Stimulated activated CD4-positive, alpha-beta T cell treated with anti-CD3 and anti-CD28 coated beads, Interleukin-12 subunit alpha, Interleukin-12 subunit beta, amount 100 ng/mL, for 24 hours (primary cell): ENCODE measurements at regions not wholly inside any gene's neighbourhood (a gene's known extent, or its start where the extent isn't known, plus 50 kb on each side); places are given as distances from the start of the nearest gene placed in this dataset.
"Not testable (repeated sequence)": the region's sequence is repeated elsewhere in the genome, so short reads cannot be mapped to it uniquely, and the experiment has no call there.

Source experiments
- DNase-seq, 2 experiments: peaks; one replicate each; pipeline ENCODE4 v3.0.0-alpha.2; 2020; ENCODE audit warnings: low read depth in 2 of 2

- DNase-seq = not testable (repeated sequence)
Measured at GRCh38 chr10:11403646-11404045, 207.8 kb downstream of the USP6NL start.

- DNase-seq = peak in 1 of 2 experiments; percentile 22
Measured at GRCh38 chr10:11403116-11403515, 208.3 kb downstream of the USP6NL start.

DNA sequence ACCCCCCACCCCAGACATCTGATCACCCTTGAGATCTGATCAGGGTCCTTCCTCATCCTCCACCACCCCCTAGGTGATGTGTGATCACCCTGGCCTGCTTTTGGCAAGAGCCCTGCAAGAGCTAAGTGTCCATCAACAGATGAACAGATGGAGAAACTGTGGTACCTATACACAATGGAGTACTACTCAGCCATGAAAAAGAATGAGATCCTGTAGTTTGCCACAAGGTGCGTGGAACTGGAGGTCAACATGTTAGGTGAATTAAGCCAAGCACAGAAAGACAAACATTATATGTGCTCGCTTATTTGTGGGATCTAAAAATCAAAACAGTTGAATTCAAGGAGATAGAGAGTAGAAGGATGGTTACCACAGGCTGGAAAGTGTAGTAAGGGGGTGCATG, 209.1 kb downstream of the USP6NL start:
- no peak for DNase-seq

GRCh38 chr10:11401264-11402235, 209.9 kb downstream of the USP6NL start:
- DNase-seq = no peak

DNA sequence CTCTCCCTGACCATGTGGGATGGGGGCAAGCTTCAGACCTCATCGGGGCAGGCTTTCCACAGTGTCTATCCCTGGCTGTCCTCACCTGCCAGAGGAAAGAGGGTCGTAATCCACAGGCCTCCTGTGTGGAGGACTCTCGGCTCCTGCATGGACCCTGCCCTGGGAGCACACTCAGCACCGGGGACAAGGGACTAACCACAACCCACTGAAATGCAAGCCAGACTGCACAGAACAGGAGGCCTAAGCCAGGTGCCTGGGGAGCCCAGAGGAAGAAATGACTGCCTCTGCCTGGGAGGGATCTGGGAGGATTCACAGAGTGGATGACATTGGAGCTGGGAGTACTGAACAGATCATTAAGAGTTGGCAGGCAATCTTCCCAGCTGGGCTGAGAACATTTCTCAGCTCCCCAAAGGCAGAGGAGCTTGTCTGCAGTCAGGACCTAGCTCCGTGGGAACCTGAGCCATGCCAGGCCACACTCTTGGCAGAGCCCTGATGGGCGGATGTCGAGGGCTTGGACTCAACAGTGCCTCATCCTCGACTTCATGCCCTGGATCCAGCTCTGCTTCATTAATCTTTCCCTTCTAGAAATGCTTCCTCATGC, 213.4 kb downstream of the USP6NL start:
- no peak for DNase-seq

GRCh38 chr10:11397077-11397965, 214.1 kb downstream of the USP6NL start:
- DNase-seq = no peak

DNA sequence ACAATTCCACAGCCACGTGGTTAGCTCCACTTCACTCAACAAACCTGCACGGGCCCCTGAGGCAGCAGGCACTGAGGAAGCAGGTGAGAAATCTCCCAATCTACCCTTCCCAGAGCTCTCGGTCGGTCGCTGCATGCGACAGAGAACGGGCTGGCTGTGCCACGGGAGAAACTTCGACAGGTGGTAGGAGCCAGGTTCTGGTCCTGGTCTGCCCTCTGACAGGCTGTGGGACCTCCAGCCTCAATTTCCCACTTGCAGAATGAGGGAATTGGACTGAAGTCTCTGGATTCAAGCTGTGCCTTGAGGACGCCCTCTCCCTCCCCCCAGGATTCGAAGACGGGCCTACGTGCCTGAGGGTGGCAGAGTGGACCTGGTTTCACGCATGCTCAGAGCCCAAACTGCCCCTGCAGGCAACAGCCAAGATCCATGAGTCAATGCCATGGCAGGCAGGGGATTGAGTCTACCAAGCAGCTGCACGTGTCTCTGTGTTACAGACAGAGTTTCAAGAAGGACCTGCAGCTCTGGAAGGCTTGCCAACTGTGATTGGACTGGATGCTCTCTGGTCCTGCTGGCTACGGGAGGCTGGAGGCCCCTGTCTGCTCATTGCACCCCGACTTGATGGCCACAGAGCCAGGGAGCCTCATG, 215.0 kb downstream of the USP6NL start:
- no peak for DNase-seq

- DNase-seq = no peak
Measured at GRCh38 chr10:11395581-11396310, 215.7 kb downstream of the USP6NL start.

DNA sequence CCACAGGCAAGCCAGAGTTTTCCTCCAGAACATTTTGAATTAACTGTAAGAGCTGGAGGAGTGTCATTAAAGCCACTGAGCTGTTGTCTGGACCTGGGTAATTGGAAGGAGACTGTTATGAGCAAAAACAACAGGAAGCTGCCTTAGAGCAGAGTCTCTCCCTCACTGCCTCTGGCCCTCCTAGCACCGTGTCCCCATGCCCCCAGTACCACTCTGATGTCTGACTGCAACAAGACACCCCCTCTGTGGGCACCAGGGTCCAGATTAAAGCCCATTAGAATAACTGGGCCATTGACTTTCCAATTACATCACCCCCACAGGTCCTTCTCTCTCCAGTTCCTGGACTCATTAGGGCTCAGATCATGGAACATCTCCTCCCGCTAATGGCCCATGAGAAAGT, 216.3 kb downstream of the USP6NL start:
- DNase-seq = no peak

GRCh38 chr10:11393858-11394257, 217.6 kb downstream of the USP6NL start:
- no peak for DNase-seq

DNA sequence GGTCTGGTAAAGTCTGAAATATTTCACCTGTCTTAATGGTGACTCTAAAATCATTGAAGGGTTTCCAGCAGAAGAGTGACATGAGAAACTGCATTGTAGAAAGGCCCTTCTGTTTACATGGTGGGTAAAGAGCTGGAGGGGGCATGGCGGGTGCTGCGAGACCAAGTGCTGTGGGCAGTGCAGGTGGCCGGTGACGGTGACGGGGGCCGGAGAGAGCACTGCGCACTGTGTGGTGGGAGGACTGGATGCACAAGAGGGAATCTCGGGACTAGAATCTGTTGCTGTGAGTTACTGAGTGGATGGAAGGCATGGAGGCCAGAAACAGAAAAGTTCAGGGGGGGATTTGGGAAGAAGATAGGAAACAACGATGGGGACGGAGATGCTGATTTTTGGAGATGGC, 218.7 kb downstream of the USP6NL start:
- DNase-seq = no peak

GRCh38 chr10:11388996-11389395, 222.5 kb downstream of the USP6NL start:
- DNase-seq = no peak

- DNase-seq = no peak
Measured at GRCh38 chr10:11387551-11388222, 223.8 kb downstream of the USP6NL start.

GRCh38 chr10:11387044-11387443, 224.4 kb downstream of the USP6NL start:
- no peak for DNase-seq
